ENCODE measurements at regions not wholly inside any gene's neighbourhood (a gene's known extent, or its start where the extent isn't known, plus 50 kb on each side); places are given as distances from the start of the nearest gene placed in this dataset.
"Not testable (repeated sequence)": the region's sequence is repeated elsewhere in the genome, so short reads cannot be mapped to it uniquely, and the experiment has no call there.

GRCh38 chrX:101745046-101745445, 85.4 kb upstream of the ARMCX2 start:
- ChIA-PET CTCF (interaction anchor here (2.5 kb wide), 1 partner anchor 14 kb away, joined by 10 read pairs; no protein-coding TSS in a partner anchor), POLR2A (no interaction called here)
- no peaks in the 10 kb centered on the region for H3K9me3 Mint-ChIP-seq
- ATAC-seq (no peak), DNase-seq (ENCODE audit: low spot score) (no peak)
- no peak overlapping the region for H3K4me3 Mint-ChIP-seq
- no peaks in the 10 kb centered on the region for H3K27me3 Mint-ChIP-seq (ENCODE audit: low read depth)
- no peak for TF ChIP-seq HMGA2 (CRISPR knock-in tag; IDR thresholded peaks at IDR 0.05)
- no peaks in the 10 kb centered on the region for H3K4me1 Mint-ChIP-seq
- H3K36me3 Mint-ChIP-seq, result no peaks in the 10 kb centered on the region
- H3K27ac Mint-ChIP-seq, result no peak overlapping the region

GRCh38 chrX:101744085-101744484, 84.4 kb upstream of the ARMCX2 start:
- Mint-ChIP-seq H3K9me3 (no peaks in the 10 kb centered on the region), H3K36me3 (no peaks in the 10 kb centered on the region), H3K27me3 (ENCODE audit: low read depth) (no peaks in the 10 kb centered on the region), H3K27ac (no peak overlapping the region), H3K4me1 (no peaks in the 10 kb centered on the region), H3K4me3 (no peak overlapping the region)
- TF ChIP-seq HMGA2 (CRISPR knock-in tag; IDR thresholded peaks at IDR 0.05) (no peak), MYBL2 (CRISPR knock-in tag; IDR thresholded peaks at IDR 0.05) (no peak), ESRRA (CRISPR knock-in tag; IDR thresholded peaks at IDR 0.05; ENCODE audit: borderline replicate concordance) (no peak)
- POLR2A ChIA-PET, result no interaction called here
- ATAC-seq (no peak), DNase-seq (ENCODE audit: low spot score) (no peak)
- CTCF ChIA-PET, result interaction anchor here (2.5 kb wide), 1 partner anchor 15 kb away, joined by 10 read pairs; no protein-coding TSS in a partner anchor

GRCh38 chrX:101740642-101741041, 81.0 kb upstream of the ARMCX2 start:
- H3K36me3 Mint-ChIP-seq, result no peaks in the 10 kb centered on the region
- no peak for DNase-seq (ENCODE audit: low spot score)
- no peaks in the 10 kb centered on the region for H3K4me1 Mint-ChIP-seq
- no peaks in the 10 kb centered on the region for H3K27me3 Mint-ChIP-seq (ENCODE audit: low read depth)
- TF ChIP-seq RORB (CRISPR knock-in tag; IDR thresholded peaks at IDR 0.05) (no peak), EMX1 (CRISPR knock-in tag; IDR thresholded peaks at IDR 0.05) (no peak), ZNF396 (CRISPR knock-in tag; IDR thresholded peaks at IDR 0.05; ENCODE audit: borderline replicate concordance) (no peak)
- ChIA-PET CTCF (no interaction called here), POLR2A (no interaction called here)
- H3K9me3 Mint-ChIP-seq, result 0 out of 2 replicates have a peak, but pooled peaks cover 4% of the 10 kb centered on the region
- ATAC-seq, result no peak
- H3K27ac Mint-ChIP-seq, result no peak overlapping the region
- H3K4me3 Mint-ChIP-seq, result no peak overlapping the region

GRCh38 chrX:101738867-101739266, 79.2 kb upstream of the ARMCX2 start:
- POLR2A ChIA-PET; H3K9me3 Mint-ChIP-seq; CTCF ChIA-PET; ATAC-seq; H3K4me3 Mint-ChIP-seq; H3K27ac Mint-ChIP-seq; H3K27me3 Mint-ChIP-seq (ENCODE audit: low read depth); DNase-seq (ENCODE audit: low spot score); H3K36me3 Mint-ChIP-seq; H3K4me1 Mint-ChIP-seq: not testable (repeated sequence)

GRCh38 chrX:101738411-101738810, 78.8 kb upstream of the ARMCX2 start:
- H3K4me3 Mint-ChIP-seq; CTCF ChIA-PET; H3K9me3 Mint-ChIP-seq; H3K27me3 Mint-ChIP-seq (ENCODE audit: low read depth); H3K27ac Mint-ChIP-seq; POLR2A ChIA-PET; H3K36me3 Mint-ChIP-seq; H3K4me1 Mint-ChIP-seq; ATAC-seq; DNase-seq (ENCODE audit: low spot score): not testable (repeated sequence)

GRCh38 chrX:101736651-101737050, 77.0 kb upstream of the ARMCX2 start:
- Mint-ChIP-seq H3K36me3 (no peaks in the 10 kb centered on the region), H3K4me1 (peaks cover 12% of the 10 kb centered on the region), H3K27me3 (ENCODE audit: low read depth) (no peaks in the 10 kb centered on the region), H3K9me3 (0 out of 2 replicates have a peak, but pooled peaks cover 4% of the 10 kb centered on the region), H3K27ac (no peak overlapping the region), H3K4me3 (no peak overlapping the region)
- TF ChIP-seq NFYB (CRISPR knock-in tag; conservative IDR thresholded peaks at IDR 0.05; ENCODE audit: low read depth) (no peak), ZNF416 (CRISPR knock-in tag; IDR thresholded peaks at IDR 0.05) (no peak), OVOL2 (CRISPR knock-in tag; IDR thresholded peaks at IDR 0.05; ENCODE audit: borderline replicate concordance) (no peak), TEAD1 (CRISPR knock-in tag; IDR thresholded peaks at IDR 0.05) (no peak), GTF2I (CRISPR knock-in tag; conservative IDR thresholded peaks at IDR 0.05) (no peak), ATF1 (CRISPR knock-in tag; IDR thresholded peaks at IDR 0.05) (no peak), ZNF317 (CRISPR knock-in tag; IDR thresholded peaks at IDR 0.05; ENCODE audit: borderline replicate concordance, low read depth) (no peak), ZNF512 (CRISPR knock-in tag; IDR thresholded peaks at IDR 0.05; ENCODE audit: borderline replicate concordance) (no peak), MYBL2 (CRISPR knock-in tag; IDR thresholded peaks at IDR 0.05) (no peak), ZNF423 (CRISPR knock-in tag; IDR thresholded peaks at IDR 0.05) (no peak), RORB (CRISPR knock-in tag; IDR thresholded peaks at IDR 0.05) (no peak), ZNF396 (CRISPR knock-in tag; IDR thresholded peaks at IDR 0.05; ENCODE audit: borderline replicate concordance) (no peak), USF1 (CRISPR knock-in tag; IDR thresholded peaks at IDR 0.05) (no peak), ZNF232 (CRISPR knock-in tag; IDR thresholded peaks at IDR 0.05) (no peak)
- POLR2A ChIA-PET, result no interaction called here
- ATAC-seq, result no peak
- CTCF ChIA-PET, result no interaction called here
- DNase-seq (ENCODE audit: low spot score), result no peak
